Esophagus squamous epithelium (tissue), 5 donors: ENCODE measurements at regions not wholly inside any gene's neighbourhood (a gene's known extent, or its start where the extent isn't known, plus 50 kb on each side); places are given as distances from the start of the nearest gene placed in this dataset.

Experiments
- DNase-seq: peaks from one replicate; lab custom pipeline; 2025; lab: John Stamatoyannopoulos, UW
- H3K27ac ChIP-seq, 4 donors: fragments of 200-600 bp; sonication (generic); one replicate each; pipeline ENCODE4 v1.5.1; 2016 to 2019; ENCODE audit warnings: mild to moderate bottlenecking in 1 of 4
- H3K27me3 ChIP-seq, 4 donors: fragments of 200-600 bp; sonication (generic); 1 replicate in 3 of 4; 2 replicates in 1 of 4; pipeline versions ENCODE4 v1.5.1 to v1.6.0; 2017 to 2021; ENCODE audit warnings: antibody characterized with exemption in 1 of 4
- H3K36me3 ChIP-seq, 3 donors: fragments of 200-600 bp; sonication (generic); one replicate each; pipeline ENCODE4 v1.5.1; 2016 to 2019
- H3K4me1 ChIP-seq, 3 donors: fragments of 200-600 bp; sonication (generic); one replicate each; pipeline ENCODE4 v1.5.1; 2017 to 2019
- H3K4me3 ChIP-seq, 4 donors: fragments of 200-600 bp; sonication (generic); 1 replicate in 3 of 4; 2 replicates in 1 of 4; pipeline ENCODE4 v1.5.1; 2016 to 2019; ENCODE audit warnings: mild to moderate bottlenecking in 2 of 4, moderate library complexity in 1 of 4
- H3K9me3 ChIP-seq, 3 donors: fragments of 200-600 bp; sonication (generic); one replicate each; pipeline ENCODE4 v1.5.1; 2016 to 2019
- POLR2A ChIP-seq, 4 donors: fragments of 450-650 bp; IDR thresholded peaks; one replicate each; pipeline ENCODE4 v1.6.1; 2017; ENCODE audit warnings: antibody characterized with exemption in 4 of 4, mild to moderate bottlenecking in 4 of 4, moderate library complexity in 3 of 4
- WGBS, 2 donors: methylation state at CpG; one replicate each; pipeline ENCODE4 v1.1.5; 2018; 5-methylcytosine and 5-hydroxymethylcytosine counted together
- intact Hi-C: fragments of 100-400 bp; cut with DNase I; formaldehyde crosslinking; loops from one replicate; pipeline ENCODE4 v1.15.0; 2022
- TF ChIP-seq, protein P1 (sequence below), 6 experiments: fragments of 450-650 bp in 4 of 6; fragments of 200-600 bp in 2 of 6; sonication (generic) in 2 of 6; IDR thresholded peaks; one replicate each; pipeline ENCODE4 v1.5.1; 2016 to 2019; ENCODE audit warnings: antibody characterized with exemption in 6 of 6, mild to moderate bottlenecking in 4 of 6, moderate library complexity in 4 of 6
- donor health status: DM: yes; HTN: yes; CAD: no.

DNA sequence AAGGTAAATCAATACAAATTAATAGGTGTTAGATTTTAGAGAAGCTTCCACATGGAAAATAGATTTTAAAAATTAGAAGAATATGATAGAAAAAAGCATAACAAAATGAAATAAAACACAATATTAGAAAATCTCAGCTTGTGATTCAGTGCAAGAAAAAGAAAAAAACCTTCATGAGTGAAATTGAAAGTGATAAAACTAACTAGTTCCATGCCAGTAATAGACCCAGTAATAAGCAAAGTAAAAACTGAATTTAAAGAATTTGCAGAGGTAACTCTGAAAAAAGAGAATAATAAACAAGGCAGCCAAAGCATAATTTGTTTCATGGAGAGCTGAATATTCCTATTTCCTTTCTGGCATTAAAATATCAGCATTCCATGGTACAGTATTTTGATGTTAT, 174.3 kb upstream of the TENM3 start:
- H3K36me3 ChIP-seq, result no peaks in the 10 kb centered on the region
- intact Hi-C loops, result no loop called here
- DNase-seq, result no peak
- no peak overlapping the region for H3K27ac ChIP-seq
- no peak overlapping the region for H3K4me3 ChIP-seq
- TF ChIP-seq POLR2A (IDR thresholded peaks at IDR 0.05), result no peak
- TF ChIP-seq, protein P1, sequence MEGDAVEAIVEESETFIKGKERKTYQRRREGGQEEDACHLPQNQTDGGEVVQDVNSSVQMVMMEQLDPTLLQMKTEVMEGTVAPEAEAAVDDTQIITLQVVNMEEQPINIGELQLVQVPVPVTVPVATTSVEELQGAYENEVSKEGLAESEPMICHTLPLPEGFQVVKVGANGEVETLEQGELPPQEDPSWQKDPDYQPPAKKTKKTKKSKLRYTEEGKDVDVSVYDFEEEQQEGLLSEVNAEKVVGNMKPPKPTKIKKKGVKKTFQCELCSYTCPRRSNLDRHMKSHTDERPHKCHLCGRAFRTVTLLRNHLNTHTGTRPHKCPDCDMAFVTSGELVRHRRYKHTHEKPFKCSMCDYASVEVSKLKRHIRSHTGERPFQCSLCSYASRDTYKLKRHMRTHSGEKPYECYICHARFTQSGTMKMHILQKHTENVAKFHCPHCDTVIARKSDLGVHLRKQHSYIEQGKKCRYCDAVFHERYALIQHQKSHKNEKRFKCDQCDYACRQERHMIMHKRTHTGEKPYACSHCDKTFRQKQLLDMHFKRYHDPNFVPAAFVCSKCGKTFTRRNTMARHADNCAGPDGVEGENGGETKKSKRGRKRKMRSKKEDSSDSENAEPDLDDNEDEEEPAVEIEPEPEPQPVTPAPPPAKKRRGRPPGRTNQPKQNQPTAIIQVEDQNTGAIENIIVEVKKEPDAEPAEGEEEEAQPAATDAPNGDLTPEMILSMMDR (IDR thresholded peaks at IDR 0.05), result no peak
- no peaks in the 10 kb centered on the region for H3K4me1 ChIP-seq
- no peaks in the 10 kb centered on the region for H3K27me3 ChIP-seq
- peaks cover 0 to 8% (median 0%) of the 10 kb centered on the region in 3 donors for H3K9me3 ChIP-seq

- 69 to 84% methylated on average over 3 of the region's 3 CpGs for WGBS, 2 donors
- intact Hi-C loops, result no loop called here
- Histone ChIP-seq H3K4me1 (no peaks in the 10 kb centered on the region), H3K4me3 (no peak overlapping the region), H3K27me3 (peaks cover 0 to 3% (median 0%) of the 10 kb centered on the region in 4 donors), H3K36me3 (no peaks in the 10 kb centered on the region), H3K9me3 (peaks cover 0 to 8% (median 0%) of the 10 kb centered on the region in 3 donors), H3K27ac (no peak overlapping the region)
- TF ChIP-seq, protein P1 (IDR thresholded peaks at IDR 0.05), result no peak
- no peak for TF ChIP-seq POLR2A (IDR thresholded peaks at IDR 0.05)
- DNase-seq, result no peak
Measured at GRCh38 chr4:182073278-182073677, 169.9 kb upstream of the TENM3 start.

DNA sequence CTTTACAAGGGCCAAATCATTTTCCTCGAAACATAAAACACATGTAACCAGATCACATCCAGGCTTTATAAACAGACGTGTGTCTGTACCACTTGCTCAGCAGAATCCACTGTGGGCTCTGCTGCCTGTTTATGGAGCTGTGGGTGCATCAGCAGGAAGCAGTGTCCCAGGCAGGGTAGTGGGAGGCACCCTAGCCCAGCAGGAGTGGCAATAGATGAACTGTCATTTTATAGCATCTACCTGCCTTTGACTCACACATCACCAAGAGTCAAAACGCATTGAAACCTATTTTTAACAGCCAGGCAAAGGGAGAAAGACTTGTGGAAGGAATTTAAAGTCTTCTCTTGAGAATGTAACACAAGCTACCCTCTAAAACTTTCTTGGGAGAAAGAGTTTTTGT, 169.1 kb upstream of the TENM3 start:
- WGBS, 2 donors, result 61 to 64% methylated on average over 3 of the region's 3 CpGs
- intact Hi-C loops, result no loop called here
- Histone ChIP-seq H3K4me1 (no peaks in the 10 kb centered on the region), H3K4me3 (no peak overlapping the region), H3K27ac (no peak overlapping the region), H3K36me3 (no peaks in the 10 kb centered on the region), H3K9me3 (peaks cover 0 to 8% (median 0%) of the 10 kb centered on the region in 3 donors), H3K27me3 (peaks cover 0 to 7% (median 0%) of the 10 kb centered on the region in 4 donors)
- no peak for DNase-seq
- TF ChIP-seq POLR2A (IDR thresholded peaks at IDR 0.05), result no peak
- TF ChIP-seq, protein P1 (IDR thresholded peaks at IDR 0.05), result no peak

DNA sequence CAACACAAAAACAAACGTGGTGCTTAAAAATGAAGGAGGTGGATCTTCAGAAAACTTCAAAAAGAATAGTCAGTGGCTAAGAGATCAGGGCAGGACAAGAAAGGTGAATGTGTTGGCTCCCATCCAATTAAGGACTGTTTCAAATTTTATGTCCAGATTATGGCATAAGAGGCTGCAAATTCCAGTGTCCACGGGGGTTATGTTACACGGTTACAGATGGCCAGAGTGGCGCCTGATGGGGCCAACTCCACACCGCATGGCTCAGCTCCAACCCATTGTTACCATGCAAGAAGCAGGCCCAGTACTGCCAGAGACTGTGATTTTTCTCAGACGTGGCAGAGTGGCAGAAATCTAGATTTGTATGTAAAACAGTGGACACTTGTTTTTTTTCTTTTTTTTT, 168.4 kb upstream of the TENM3 start:
- intact Hi-C loops, result no loop called here
- Histone ChIP-seq H3K4me1 (no peaks in the 10 kb centered on the region), H3K27me3 (peaks cover 0 to 7% (median 0%) of the 10 kb centered on the region in 4 donors), H3K4me3 (no peak overlapping the region), H3K27ac (no peak overlapping the region), H3K36me3 (no peaks in the 10 kb centered on the region), H3K9me3 (peaks cover 0 to 8% (median 0%) of the 10 kb centered on the region in 3 donors)
- 65 to 68% methylated on average over 6 of the region's 6 CpGs for WGBS, 2 donors
- TF ChIP-seq, protein P1 (IDR thresholded peaks at IDR 0.05), result no peak
- TF ChIP-seq POLR2A (IDR thresholded peaks at IDR 0.05), result no peak
- no peak for DNase-seq

GRCh38 chr4:182082910-182083309, 160.3 kb upstream of the TENM3 start:
- intact Hi-C loops, result no loop called here
- Histone ChIP-seq H3K4me3 (no peak overlapping the region), H3K4me1 (no peaks in the 10 kb centered on the region), H3K27ac (no peak overlapping the region), H3K27me3 (peaks cover 0 to 10% (median 0%) of the 10 kb centered on the region in 4 donors), H3K36me3 (no peaks in the 10 kb centered on the region), H3K9me3 (no peaks in the 10 kb centered on the region)
- no peak for DNase-seq
- no peak for TF ChIP-seq POLR2A (IDR thresholded peaks at IDR 0.05)
- TF ChIP-seq, protein P1 (IDR thresholded peaks at IDR 0.05), result no peak
